Muscle of leg (tissue), 3 donors: ENCODE measurements at regions not wholly inside any gene's neighbourhood (a gene's known extent, or its start where the extent isn't known, plus 50 kb on each side); places are given as distances from the start of the nearest gene placed in this dataset.
A peak's percentile ranks its signal among the peaks of the same experiment; 100 is the strongest.

Experiments
- DNase-seq: peaks from one replicate; pipeline ENCODE4 v3.0.0; 2013
- H3K27ac ChIP-seq: one replicate; pipeline ENCODE4 v1.5.1; 2013; ENCODE audit warnings: mild to moderate bottlenecking, low read length, control low read depth
- H3K27me3 ChIP-seq: one replicate; pipeline ENCODE4 v1.6.1; 2013; ENCODE audit warnings: low read length; ENCODE audit not compliant: control insufficient read depth, insufficient read depth
- H3K36me3 ChIP-seq: one replicate; pipeline ENCODE4 v1.6.1; 2013; ENCODE audit warnings: low read length; ENCODE audit not compliant: control insufficient read depth, insufficient read depth
- H3K4me1 ChIP-seq: one replicate; pipeline ENCODE4 v1.6.1; 2013; ENCODE audit warnings: low read length; ENCODE audit not compliant: control insufficient read depth, insufficient read depth
- H3K4me3 ChIP-seq: one replicate; pipeline ENCODE4 v1.5.1; 2013; ENCODE audit warnings: low read length, control low read depth
- H3K9me3 ChIP-seq: replicated peaks from 2 replicates; pipeline ENCODE4 v1.6.1; 2013; ENCODE audit warnings: low read depth, low read length; ENCODE audit not compliant: control insufficient read depth
- WGBS: methylation state at CpG from one replicate; pipeline ENCODE4 v1.1.5; 2013; ENCODE audit warnings: missing lambda C conversion rate; ENCODE audit not compliant: insufficient coverage; 5-methylcytosine and 5-hydroxymethylcytosine counted together

GRCh38 chr1:232248276-232248820 lies 381.6 kb downstream of the SIPA1L2 start:
- no peak overlapping the region for H3K4me3 ChIP-seq
- H3K36me3 ChIP-seq = no peaks in the 10 kb centered on the region
- H3K27me3 ChIP-seq = peaks cover 4% of the 10 kb centered on the region
- no peak overlapping the region for H3K27ac ChIP-seq
- no peaks in the 10 kb centered on the region for H3K9me3 ChIP-seq
- 41% methylated on average over 4 of the region's 5 CpGs for WGBS
- DNase-seq = no peak
- no peaks in the 10 kb centered on the region for H3K4me1 ChIP-seq

GRCh38 chr1:232247669-232248068 lies 382.3 kb downstream of the SIPA1L2 start:
- H3K36me3 ChIP-seq = no peaks in the 10 kb centered on the region
- H3K4me1 ChIP-seq = no peaks in the 10 kb centered on the region
- WGBS = no CpG with 5 or more reads among the region's 3 CpGs
- no peak overlapping the region for H3K27ac ChIP-seq
- no peaks in the 10 kb centered on the region for H3K9me3 ChIP-seq
- H3K4me3 ChIP-seq = no peak overlapping the region
- peaks cover 4% of the 10 kb centered on the region for H3K27me3 ChIP-seq
- DNase-seq = peak; percentile 40

GRCh38 chr1:232244426-232244825 lies 385.5 kb downstream of the SIPA1L2 start:
- no peak overlapping the region for H3K27ac ChIP-seq
- no CpG with 5 or more reads among the region's 1 CpG for WGBS
- no peak overlapping the region for H3K4me3 ChIP-seq
- no peaks in the 10 kb centered on the region for H3K4me1 ChIP-seq
- no peaks in the 10 kb centered on the region for H3K27me3 ChIP-seq
- H3K9me3 ChIP-seq = peaks cover 7% of the 10 kb centered on the region
- peak; percentile 36 for DNase-seq
- H3K36me3 ChIP-seq = no peaks in the 10 kb centered on the region

- Histone ChIP-seq H3K36me3 (no peaks in the 10 kb centered on the region), H3K4me1 (no peaks in the 10 kb centered on the region), H3K9me3 (peaks cover 7% of the 10 kb centered on the region), H3K4me3 (no peak overlapping the region), H3K27ac (no peak overlapping the region), H3K27me3 (no peaks in the 10 kb centered on the region)
- DNase-seq = no peak
- WGBS = no CpG with 5 or more reads among the region's 6 CpGs
Measured at GRCh38 chr1:232239998-232240397, 389.9 kb downstream of the SIPA1L2 start.

GRCh38 chr1:232239522-232239921 lies 390.4 kb downstream of the SIPA1L2 start:
- H3K27me3 ChIP-seq = no peaks in the 10 kb centered on the region
- H3K4me1 ChIP-seq = no peaks in the 10 kb centered on the region
- peaks cover 7% of the 10 kb centered on the region for H3K9me3 ChIP-seq
- H3K4me3 ChIP-seq = no peak overlapping the region
- H3K27ac ChIP-seq = no peak overlapping the region
- WGBS = no CpG with 5 or more reads among the region's 3 CpGs
- no peak for DNase-seq
- no peaks in the 10 kb centered on the region for H3K36me3 ChIP-seq

GRCh38 chr1:232238009-232238408 lies 391.9 kb downstream of the SIPA1L2 start:
- Histone ChIP-seq H3K4me3 (no peak overlapping the region), H3K9me3 (peaks cover 7% of the 10 kb centered on the region), H3K36me3 (no peaks in the 10 kb centered on the region), H3K4me1 (no peaks in the 10 kb centered on the region), H3K27ac (no peak overlapping the region), H3K27me3 (no peaks in the 10 kb centered on the region)
- DNase-seq = no peak
- 60% methylated on average over 1 of the region's 4 CpGs for WGBS

GRCh38 chr1:232227306-232227705 lies 402.6 kb downstream of the SIPA1L2 start:
- DNase-seq = no peak
- no peak overlapping the region for H3K4me3 ChIP-seq
- WGBS = 5% methylated on average over 2 of the region's 3 CpGs

GRCh38 chr1:232226197-232226712 lies 403.7 kb downstream of the SIPA1L2 start:
- Histone ChIP-seq H3K4me1 (no peaks in the 10 kb centered on the region), H3K4me3 (no peak overlapping the region), H3K27ac (no peak overlapping the region), H3K9me3 (no peaks in the 10 kb centered on the region), H3K36me3 (no peaks in the 10 kb centered on the region), H3K27me3 (no peaks in the 10 kb centered on the region)
- 40% methylated on average over 1 of the region's 5 CpGs for WGBS
- peak; percentile 29 for DNase-seq

More at GRCh38 chr1:232227306-232227705, 402.6 kb downstream of the SIPA1L2 start:
- no peaks in the 10 kb centered on the region for H3K4me1 ChIP-seq
- H3K36me3 ChIP-seq = no peaks in the 10 kb centered on the region
- H3K27ac ChIP-seq = no peak overlapping the region
- H3K27me3 ChIP-seq = no peaks in the 10 kb centered on the region
- no peaks in the 10 kb centered on the region for H3K9me3 ChIP-seq

- no peak overlapping the region for H3K4me3 ChIP-seq
- no peaks in the 10 kb centered on the region for H3K27me3 ChIP-seq
- H3K36me3 ChIP-seq = no peaks in the 10 kb centered on the region
- H3K27ac ChIP-seq = no peak overlapping the region
- H3K9me3 ChIP-seq = no peaks in the 10 kb centered on the region
- no peak for DNase-seq
- 72% methylated on average over 7 of the region's 13 CpGs for WGBS
- H3K4me1 ChIP-seq = no peaks in the 10 kb centered on the region
Measured at GRCh38 chr1:232225336-232226131, 404.4 kb downstream of the SIPA1L2 start.

GRCh38 chr1:232223887-232224286 lies 406.0 kb downstream of the SIPA1L2 start:
- WGBS = 97% methylated on average over 3 of the region's 7 CpGs

More at GRCh38 chr1:232223887-232224286, 406.0 kb downstream of the SIPA1L2 start:
- H3K27ac ChIP-seq = no peak overlapping the region
- no peaks in the 10 kb centered on the region for H3K4me1 ChIP-seq
- no peaks in the 10 kb centered on the region for H3K9me3 ChIP-seq
- H3K27me3 ChIP-seq = no peaks in the 10 kb centered on the region
- no peak for DNase-seq
- H3K4me3 ChIP-seq = no peak overlapping the region
- H3K36me3 ChIP-seq = no peaks in the 10 kb centered on the region
